ENCODE measurements at regions not wholly inside any gene's neighbourhood (a gene's known extent, or its start where the extent isn't known, plus 50 kb on each side); places are given as distances from the start of the nearest gene placed in this dataset.
A peak's percentile ranks its signal among the peaks of the same experiment; 100 is the strongest.
"Not testable (repeated sequence)": the region's sequence is repeated elsewhere in the genome, so short reads cannot be mapped to it uniquely, and the experiment has no call there.

- no peak for FAIRE-seq
Observed at GRCh38 chr6:97347111-97347510, 64.1 kb upstream of the MMS22L start.

- no peak for FAIRE-seq
Observed at GRCh38 chr6:97361286-97361685, 78.3 kb upstream of the MMS22L start.

- no peak for FAIRE-seq
Observed at GRCh38 chr6:97364327-97364726, 81.3 kb upstream of the MMS22L start.

GRCh38 chr6:97382071-97382470, 99.1 kb upstream of the MMS22L start:
- not testable (repeated sequence) for FAIRE-seq

- FAIRE-seq, result no peak
Observed at GRCh38 chr6:97392735-97393134, 109.7 kb upstream of the MMS22L start.

GRCh38 chr6:97394160-97394748, 111.2 kb upstream of the MMS22L start:
- FAIRE-seq, result peak; percentile 82

GRCh38 chr6:97396880-97397279, 113.9 kb upstream of the MMS22L start:
- peak; percentile 18 for FAIRE-seq

- no peak for FAIRE-seq
Observed at GRCh38 chr6:97399208-97399607, 116.2 kb upstream of the MMS22L start.

- no peak for FAIRE-seq
Observed at GRCh38 chr6:97401533-97401932, 118.5 kb upstream of the MMS22L start.

- no peak for FAIRE-seq
Observed at GRCh38 chr6:97405818-97406409, 122.9 kb upstream of the MMS22L start.

- peak; percentile 23 for FAIRE-seq
Observed at GRCh38 chr6:97406633-97407032, 123.6 kb upstream of the MMS22L start.

- no peak for FAIRE-seq
Observed at GRCh38 chr6:97411610-97412009, 128.6 kb upstream of the MMS22L start.

GRCh38 chr6:97412511-97412910, 129.5 kb upstream of the MMS22L start:
- no peak for FAIRE-seq

- FAIRE-seq, result no peak
Observed at GRCh38 chr6:97422171-97422570, 139.2 kb upstream of the MMS22L start.

- FAIRE-seq, result no peak
Observed at GRCh38 chr6:97423190-97423589, 140.2 kb upstream of the MMS22L start.

- no peak for FAIRE-seq
Observed at GRCh38 chr6:97427648-97428047, 144.6 kb upstream of the MMS22L start.

GRCh38 chr6:97437087-97437486, 154.1 kb upstream of the MMS22L start:
- no peak for FAIRE-seq

GRCh38 chr6:97438011-97438671, 155.1 kb upstream of the MMS22L start:
- FAIRE-seq, result no peak

GRCh38 chr6:97440590-97441176, 157.7 kb upstream of the MMS22L start:
- no peak for FAIRE-seq

GRCh38 chr6:97443408-97444080, 160.5 kb upstream of the MMS22L start:
- FAIRE-seq, result no peak

- FAIRE-seq, result no peak
Observed at GRCh38 chr6:97445407-97445806, 162.4 kb upstream of the MMS22L start.

- no peak for FAIRE-seq
Observed at GRCh38 chr6:97449444-97449966, 166.5 kb upstream of the MMS22L start.

- no peak for FAIRE-seq
Observed at GRCh38 chr6:97450087-97450486, 167.1 kb upstream of the MMS22L start.

Measured in endometrium (tissue), 2 donors.